Calu3 (cell line): ENCODE measurements at regions not wholly inside any gene's neighbourhood (a gene's known extent, or its start where the extent isn't known, plus 50 kb on each side); places are given as distances from the start of the nearest gene placed in this dataset.
"Not testable (repeated sequence)": the region's sequence is repeated elsewhere in the genome, so short reads cannot be mapped to it uniquely, and the experiment has no call there.

Source experiments
- BruUV-seq: library from RNA; stranded (reverse); fragments of 400-500 nt; replicated peaks from 2 replicates; lab custom pipeline; 2021; lab: Mats Ljungman, UMichigan
- CTCF ChIA-PET: fragments of 300-600 bp; sonication (Branson Sonifier 250); formaldehyde crosslinking; loops from one replicate; lab custom pipeline; 2022; ENCODE audit warnings: antibody characterized with exemption; lab: Charles Lee
- DNase-seq: peaks from one replicate; pipeline ENCODE4 v3.0.0; 2022
- H3K27ac Mint-ChIP-seq: one replicate; pipeline ENCODE4 v1.8.0; 2022; ENCODE audit warnings: mixed read lengths; ENCODE audit not compliant: unreplicated experiment
- H3K27me3 Mint-ChIP-seq: one replicate; pipeline ENCODE4 v1.8.0; 2022; ENCODE audit warnings: mixed read lengths; ENCODE audit not compliant: unreplicated experiment
- H3K36me3 Mint-ChIP-seq: one replicate; pipeline ENCODE4 v1.8.0; 2022; ENCODE audit warnings: mild to moderate bottlenecking, moderate library complexity, mixed read lengths; ENCODE audit not compliant: insufficient read depth, unreplicated experiment
- H3K4me1 Mint-ChIP-seq: one replicate; pipeline ENCODE4 v1.8.0; 2022; ENCODE audit warnings: mild to moderate bottlenecking, low read depth, mixed read lengths; ENCODE audit not compliant: unreplicated experiment
- H3K4me3 Mint-ChIP-seq: one replicate; pipeline ENCODE4 v1.8.0; 2022; ENCODE audit warnings: mild to moderate bottlenecking, low read depth, moderate library complexity, mixed read lengths; ENCODE audit not compliant: unreplicated experiment
- H3K9me3 Mint-ChIP-seq: one replicate; pipeline ENCODE4 v1.8.0; 2022; ENCODE audit warnings: low read depth, mixed read lengths; ENCODE audit not compliant: unreplicated experiment
- CTCF ChIP-seq: fragments of 200-600 bp; IDR thresholded peaks from one replicate; pipeline ENCODE4 v1.8.0; 2022; ENCODE audit warnings: antibody characterized with exemption; ENCODE audit not compliant: unreplicated experiment
- intact Hi-C: fragments of 100-400 bp; cut with micrococcal nuclease; formaldehyde crosslinking; loops from one replicate; pipeline ENCODE4 v1.10.0; 2022; ENCODE audit not compliant: unreplicated experiment

DNA sequence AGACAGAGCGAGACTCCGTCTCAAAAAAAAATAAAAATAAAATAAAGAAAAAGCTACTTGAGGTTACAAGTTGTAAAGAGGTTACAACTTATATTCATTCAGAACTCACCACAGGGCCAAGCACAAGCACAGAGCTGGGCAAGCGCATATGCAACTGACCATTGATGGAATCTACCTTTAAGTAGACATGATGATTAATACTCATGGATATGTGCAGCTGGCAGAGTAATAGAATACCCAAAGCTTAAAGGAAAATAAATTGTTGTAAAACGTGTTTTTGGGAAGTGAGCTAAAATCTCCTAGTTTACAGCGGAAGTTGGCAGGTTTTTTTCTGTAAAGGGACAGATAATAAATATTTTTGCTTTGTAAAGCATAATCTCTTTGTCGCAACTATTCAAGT lies 111.6 kb downstream of the TMEM168 start:
- no TSS peak for BruUV-seq
- CTCF ChIA-PET: interaction anchor here (0.7 kb wide), 1 partner anchor 176 kb away, joined by 4 read pairs; no protein-coding TSS in a partner anchor

GRCh38 chr7:112689466-112690177 lies 100.6 kb downstream of the TMEM168 start:
- H3K9me3 Mint-ChIP-seq, H3K36me3 Mint-ChIP-seq, BruUV-seq, H3K4me3 Mint-ChIP-seq, DNase-seq, CTCF ChIA-PET, H3K27ac Mint-ChIP-seq, H3K27me3 Mint-ChIP-seq, intact Hi-C loops, H3K4me1 Mint-ChIP-seq: not testable (repeated sequence)

More for the DNA sequence above, 111.6 kb downstream of the TMEM168 start:
- no peak overlapping the region for H3K4me3 Mint-ChIP-seq
- TF ChIP-seq CTCF: no peak
- peaks cover 6% of the 10 kb centered on the region for H3K9me3 Mint-ChIP-seq
- H3K36me3 Mint-ChIP-seq: no peaks in the 10 kb centered on the region
- intact Hi-C loops: no loop called here
- H3K27me3 Mint-ChIP-seq: no peaks in the 10 kb centered on the region
- H3K27ac Mint-ChIP-seq: no peak overlapping the region
- no peak for DNase-seq
- no peaks in the 10 kb centered on the region for H3K4me1 Mint-ChIP-seq

GRCh38 chr7:112692333-112692732 lies 97.9 kb downstream of the TMEM168 start:
- H3K4me1 Mint-ChIP-seq: no peaks in the 10 kb centered on the region
- H3K4me3 Mint-ChIP-seq: no peak overlapping the region
- no peak for TF ChIP-seq CTCF
- H3K27me3 Mint-ChIP-seq: no peaks in the 10 kb centered on the region
- BruUV-seq: no TSS peak
- CTCF ChIA-PET: no interaction called here
- no peak for DNase-seq
- H3K27ac Mint-ChIP-seq: no peak overlapping the region
- intact Hi-C loops: no loop called here
- H3K36me3 Mint-ChIP-seq: no peaks in the 10 kb centered on the region
- peaks cover 9% of the 10 kb centered on the region for H3K9me3 Mint-ChIP-seq

- DNase-seq, H3K4me3 Mint-ChIP-seq, H3K4me1 Mint-ChIP-seq, intact Hi-C loops, H3K36me3 Mint-ChIP-seq, H3K9me3 Mint-ChIP-seq, H3K27me3 Mint-ChIP-seq, CTCF ChIA-PET, H3K27ac Mint-ChIP-seq, BruUV-seq: not testable (repeated sequence)
Measured at GRCh38 chr7:112697211-112697610, 93.0 kb downstream of the TMEM168 start.

- TF ChIP-seq CTCF: no peak
- CTCF ChIA-PET: no interaction called here
- Mint-ChIP-seq H3K36me3 (no peaks in the 10 kb centered on the region), H3K4me1 (peaks cover 8% of the 10 kb centered on the region), H3K27me3 (no peaks in the 10 kb centered on the region), H3K9me3 (peaks cover 3% of the 10 kb centered on the region), H3K27ac (no peak overlapping the region), H3K4me3 (no peak overlapping the region)
- intact Hi-C loops: no loop called here
- DNase-seq: no peak
- BruUV-seq: no TSS peak
Measured at GRCh38 chr7:112699725-112700513, 90.3 kb downstream of the TMEM168 start.
